ENCODE measurements at regions not wholly inside any gene's neighbourhood (a gene's known extent, or its start where the extent isn't known, plus 50 kb on each side); places are given as distances from the start of the nearest gene placed in this dataset.

- H3K27ac ChIP-seq = no peak overlapping the region
- no peak for TF ChIP-seq CTCF (conservative IDR thresholded peaks at IDR 0.05)
Observed at GRCh38 chr2:234684466-234684865, 187.6 kb upstream of the ARL4C start.

GRCh38 chr2:234683950-234684349, 187.1 kb upstream of the ARL4C start:
- no peak for TF ChIP-seq CTCF (conservative IDR thresholded peaks at IDR 0.05)
- no peak overlapping the region for H3K27ac ChIP-seq

- H3K27ac ChIP-seq = no peak overlapping the region
- no peak for TF ChIP-seq CTCF (conservative IDR thresholded peaks at IDR 0.05)
Observed at GRCh38 chr2:234682492-234683228, 185.8 kb upstream of the ARL4C start.

- TF ChIP-seq CTCF (conservative IDR thresholded peaks at IDR 0.05) = no peak
- H3K27ac ChIP-seq = no peak overlapping the region
Observed at GRCh38 chr2:234680688-234681619, 184.1 kb upstream of the ARL4C start.

- TF ChIP-seq CTCF (conservative IDR thresholded peaks at IDR 0.05) = no peak
- H3K27ac ChIP-seq = no peak overlapping the region
Observed at GRCh38 chr2:234679741-234680687, 183.1 kb upstream of the ARL4C start.

- TF ChIP-seq CTCF (conservative IDR thresholded peaks at IDR 0.05) = no peak
- no peak overlapping the region for H3K27ac ChIP-seq
Observed at GRCh38 chr2:234679301-234679740, 182.4 kb upstream of the ARL4C start.

Measured in VCaP (cell line).